Endothelial cell of umbilical vein (primary cell): ENCODE measurements at regions not wholly inside any gene's neighbourhood (a gene's known extent, or its start where the extent isn't known, plus 50 kb on each side); places are given as distances from the start of the nearest gene placed in this dataset.

Source experiments
- BruUV-seq: library from RNA; stranded (reverse); fragments of 400-500 nt; replicated peaks from 2 replicates; lab custom pipeline; 2021; lab: Mats Ljungman, UMichigan
- CTCF ChIA-PET: fragments of 300-600, 350-600 bp; sonication (Branson Sonifier 250); formaldehyde crosslinking; loops from one replicate; lab custom pipeline; 2021; ENCODE audit warnings: antibody characterized with exemption, inconsistent platforms; lab: Charles Lee
- POLR2A ChIA-PET: fragments of 300-600, 350-600 bp; sonication (Branson Sonifier 250); formaldehyde crosslinking; loops from one replicate; lab custom pipeline; 2021; ENCODE audit warnings: antibody characterized with exemption, inconsistent platforms; lab: Charles Lee
- DNase-seq: peaks from one replicate; pipeline ENCODE4 v3.0.0-alpha.2; 2011; ENCODE audit warnings: low read depth, low spot score
- FAIRE-seq: peaks from 2 replicates; lab custom pipeline; 2011; peaks lifted over from hg19 to GRCh38; lab: Jason Lieb, UNC
- H2AFZ ChIP-seq: 2 replicates; pipeline ENCODE4 v1.6.0; 2012; ENCODE audit warnings: low read depth, low read length, control low read depth, inconsistent platforms
- H3K27ac ChIP-seq: 2 replicates; pipeline ENCODE4 v1.5.1; 2011; ENCODE audit warnings: low read depth, mild to moderate bottlenecking, control low read depth, low read length, moderate library complexity; ENCODE audit not compliant: insufficient read depth
- H3K27me3 ChIP-seq, 2 experiments: 2 replicates each; pipeline versions ENCODE4 v1.6.0 to v1.6.1; 2011; ENCODE audit warnings: low read length in 2 of 2, mixed read lengths in 1 of 2; ENCODE audit not compliant: control insufficient read depth in 2 of 2, insufficient read depth in 2 of 2
- H3K36me3 ChIP-seq, 2 experiments: 2 replicates in 1 of 2; 3 replicates in 1 of 2; pipeline ENCODE4 v1.5.1; 2011; ENCODE audit warnings: low read length in 2 of 2, mild to moderate bottlenecking in 1 of 2, moderate library complexity in 1 of 2; ENCODE audit not compliant: control insufficient read depth in 2 of 2, insufficient read depth in 2 of 2; ENCODE audit errors: extremely low read depth in 1 of 2
- H3K4me1 ChIP-seq: 3 replicates; pipeline ENCODE4 v1.5.1; 2011; ENCODE audit warnings: mild to moderate bottlenecking, low read length; ENCODE audit not compliant: control insufficient read depth, insufficient read depth; ENCODE audit errors: extremely low read depth
- H3K4me2 ChIP-seq: 2 replicates; pipeline ENCODE4 v1.6.1; 2011; ENCODE audit warnings: low read length, control low read depth, mixed read lengths; ENCODE audit not compliant: insufficient read depth
- H3K4me3 ChIP-seq, 3 experiments: fragments of 200-600 bp in 1 of 3; sonication (generic), shearing (Covaris generic) in 1 of 3; replicated peaks in 1 of 3; 2 replicates each; pipeline ENCODE4 v1.5.1; 2011 to 2016; ENCODE audit warnings: control low read depth in 3 of 3, low read length in 3 of 3, mild to moderate bottlenecking in 2 of 3, inconsistent platforms in 1 of 3, low read depth in 1 of 3, moderate library complexity in 1 of 3; ENCODE audit not compliant: insufficient read depth in 1 of 3
- H3K79me2 ChIP-seq: 2 replicates; pipeline ENCODE4 v1.6.0; 2012; ENCODE audit warnings: low read length, inconsistent platforms; ENCODE audit not compliant: control insufficient read depth, insufficient read depth
- H3K9ac ChIP-seq: replicated peaks from 2 replicates; pipeline ENCODE3; 2011; ENCODE audit warnings: low read length, control low read depth; ENCODE audit not compliant: insufficient read depth; ENCODE audit errors: extremely low read depth
- H3K9me1 ChIP-seq: replicated peaks from 3 replicates; pipeline ENCODE4 v1.6.0; 2011; ENCODE audit warnings: mild to moderate bottlenecking, low read length; ENCODE audit not compliant: control insufficient read depth, insufficient read depth; ENCODE audit errors: extremely low read depth
- H3K9me3 ChIP-seq: replicated peaks from 2 replicates; pipeline ENCODE4 v1.5.1; 2012; ENCODE audit warnings: low read length, inconsistent platforms; ENCODE audit not compliant: control insufficient read depth, insufficient read depth
- H4K20me1 ChIP-seq: replicated peaks from 2 replicates; pipeline ENCODE3; 2011; ENCODE audit warnings: mild to moderate bottlenecking, low read length; ENCODE audit not compliant: control insufficient read depth, insufficient read depth; ENCODE audit errors: extremely low read depth
- EZH2 ChIP-seq: IDR thresholded peaks from 2 replicates; pipeline ENCODE4 v1.6.1; 2012; ENCODE audit warnings: borderline replicate concordance, low read depth, mild to moderate bottlenecking, moderate library complexity, low read length, inconsistent platforms; ENCODE audit not compliant: severe bottlenecking
- FOS ChIP-seq: IDR thresholded peaks from 2 replicates; pipeline ENCODE4 v1.6.1; 2011; ENCODE audit warnings: mild to moderate bottlenecking, low read length, moderate library complexity, borderline replicate concordance; ENCODE audit not compliant: insufficient read depth
- GATA2 ChIP-seq: IDR thresholded peaks from 2 replicates; pipeline ENCODE4 v1.7.0; 2011; ENCODE audit warnings: low read depth, mild to moderate bottlenecking, moderate library complexity, mixed read lengths, low read length; ENCODE audit not compliant: insufficient read length, insufficient read depth
- JUN ChIP-seq: IDR thresholded peaks from 2 replicates; pipeline ENCODE4 v1.6.1; 2011; ENCODE audit warnings: borderline replicate concordance, low read depth; ENCODE audit not compliant: insufficient read length, insufficient read depth
- MYC ChIP-seq: IDR thresholded peaks from one replicate; pipeline ENCODE4 v1.6.1; 2011; ENCODE audit warnings: mild to moderate bottlenecking, low read depth, low read length
- POLR2A ChIP-seq: IDR thresholded peaks from 2 replicates; pipeline ENCODE4 v1.6.1; 2012; ENCODE audit warnings: low read depth, mild to moderate bottlenecking, control low read depth, low read length
- POLR2AphosphoS5 ChIP-seq: IDR thresholded peaks from 2 replicates; pipeline ENCODE4 v1.6.1; 2012; ENCODE audit warnings: low read depth, mild to moderate bottlenecking, control low read depth, low read length, moderate library complexity; ENCODE audit not compliant: insufficient read depth
- dilution Hi-C: fragments of 300-500 bp; cut with MboI; formaldehyde crosslinking; loops from one replicate; pipeline ENCODE4 v1.15.0; 2019; ENCODE audit warnings: low sequenced_read_pairs; ENCODE audit not compliant: extremely low pct_ligation_motif_present
- intact Hi-C: fragments of 100-400 bp; cut with micrococcal nuclease; formaldehyde crosslinking; loops from one replicate; pipeline ENCODE4 v1.10.0; 2022
- TF ChIP-seq, protein P1 (sequence below): IDR thresholded peaks from 2 replicates; pipeline ENCODE4 v1.6.1; 2011; ENCODE audit not compliant: insufficient read depth, insufficient read length
- TF ChIP-seq, protein P2 (sequence below), 2 donors: IDR thresholded peaks; 1 replicate in 1 of 2; 2 replicates in 1 of 2; pipeline ENCODE4 v1.5.1; 2011; ENCODE audit warnings: low read length in 2 of 2, mild to moderate bottlenecking in 2 of 2, moderate library complexity in 2 of 2, control low read depth in 1 of 2, inconsistent platforms in 1 of 2, low read depth in 1 of 2; ENCODE audit not compliant: insufficient read depth in 1 of 2; ENCODE audit errors: extremely low read depth in 1 of 2

DNA sequence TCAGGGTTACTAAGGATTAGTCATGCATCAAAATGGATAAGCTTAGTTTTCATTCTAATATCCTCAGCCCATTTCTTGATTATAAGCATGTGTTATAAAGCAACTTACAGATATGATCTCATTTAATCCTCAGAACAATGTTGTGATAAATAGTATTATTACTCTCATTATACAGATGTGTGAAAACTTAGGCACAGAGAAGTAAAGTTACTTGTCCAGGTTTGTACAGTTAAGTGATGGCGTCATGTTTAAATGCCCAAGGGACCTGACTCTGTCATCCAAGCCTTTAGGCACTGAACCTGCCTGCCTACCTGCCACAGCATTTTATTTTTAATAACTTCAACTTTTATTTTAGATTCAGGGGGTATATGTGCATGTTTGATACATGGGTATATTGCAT is 472.9 kb upstream of the SEMA6D start:
- Histone ChIP-seq H3K27ac (no peak overlapping the region), H3K79me2 (no peaks in the 10 kb centered on the region), H3K4me3 (no peak overlapping the region), H3K9me3 (no peaks in the 10 kb centered on the region), H2AFZ (no peak overlapping the region), H3K27me3 (no peaks in the 10 kb centered on the region), H3K9ac (no peak overlapping the region), H3K9me1 (no peaks in the 10 kb centered on the region), H4K20me1 (no peaks in the 10 kb centered on the region), H3K4me2 (no peak overlapping the region), H3K4me1 (peaks cover 14% of the 10 kb centered on the region), H3K36me3 (no peaks in the 10 kb centered on the region)
- CTCF ChIA-PET = interaction anchor here (1.3 kb wide), 1 partner anchor 10 kb away, joined by 3 read pairs; no protein-coding TSS in a partner anchor
- no peak for FAIRE-seq
- no peak for DNase-seq
- intact Hi-C loops (no loop called here), dilution Hi-C loops (no loop called here)
- BruUV-seq = no TSS peak
- TF ChIP-seq JUN = no peak
- TF ChIP-seq MYC = no peak
- TF ChIP-seq POLR2AphosphoS5 = no peak
- TF ChIP-seq, protein P1, sequence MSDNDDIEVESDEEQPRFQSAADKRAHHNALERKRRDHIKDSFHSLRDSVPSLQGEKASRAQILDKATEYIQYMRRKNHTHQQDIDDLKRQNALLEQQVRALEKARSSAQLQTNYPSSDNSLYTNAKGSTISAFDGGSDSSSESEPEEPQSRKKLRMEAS = no peak
- no peak for TF ChIP-seq FOS
- TF ChIP-seq, protein P2, sequence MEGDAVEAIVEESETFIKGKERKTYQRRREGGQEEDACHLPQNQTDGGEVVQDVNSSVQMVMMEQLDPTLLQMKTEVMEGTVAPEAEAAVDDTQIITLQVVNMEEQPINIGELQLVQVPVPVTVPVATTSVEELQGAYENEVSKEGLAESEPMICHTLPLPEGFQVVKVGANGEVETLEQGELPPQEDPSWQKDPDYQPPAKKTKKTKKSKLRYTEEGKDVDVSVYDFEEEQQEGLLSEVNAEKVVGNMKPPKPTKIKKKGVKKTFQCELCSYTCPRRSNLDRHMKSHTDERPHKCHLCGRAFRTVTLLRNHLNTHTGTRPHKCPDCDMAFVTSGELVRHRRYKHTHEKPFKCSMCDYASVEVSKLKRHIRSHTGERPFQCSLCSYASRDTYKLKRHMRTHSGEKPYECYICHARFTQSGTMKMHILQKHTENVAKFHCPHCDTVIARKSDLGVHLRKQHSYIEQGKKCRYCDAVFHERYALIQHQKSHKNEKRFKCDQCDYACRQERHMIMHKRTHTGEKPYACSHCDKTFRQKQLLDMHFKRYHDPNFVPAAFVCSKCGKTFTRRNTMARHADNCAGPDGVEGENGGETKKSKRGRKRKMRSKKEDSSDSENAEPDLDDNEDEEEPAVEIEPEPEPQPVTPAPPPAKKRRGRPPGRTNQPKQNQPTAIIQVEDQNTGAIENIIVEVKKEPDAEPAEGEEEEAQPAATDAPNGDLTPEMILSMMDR (IDR thresholded peaks at IDR 0.05; ENCODE audit: extremely low read depth in 1 of 2, insufficient read depth in 1 of 2, low read depth in 1 of 2, low read length in 2 of 2) = no peak
- TF ChIP-seq EZH2 = no peak
- no peak for TF ChIP-seq GATA2
- no peak for TF ChIP-seq POLR2A
- POLR2A ChIA-PET = no interaction called here
